ENCODE measurements at regions not wholly inside any gene's neighbourhood (a gene's known extent, or its start where the extent isn't known, plus 50 kb on each side); places are given as distances from the start of the nearest gene placed in this dataset.

DNA sequence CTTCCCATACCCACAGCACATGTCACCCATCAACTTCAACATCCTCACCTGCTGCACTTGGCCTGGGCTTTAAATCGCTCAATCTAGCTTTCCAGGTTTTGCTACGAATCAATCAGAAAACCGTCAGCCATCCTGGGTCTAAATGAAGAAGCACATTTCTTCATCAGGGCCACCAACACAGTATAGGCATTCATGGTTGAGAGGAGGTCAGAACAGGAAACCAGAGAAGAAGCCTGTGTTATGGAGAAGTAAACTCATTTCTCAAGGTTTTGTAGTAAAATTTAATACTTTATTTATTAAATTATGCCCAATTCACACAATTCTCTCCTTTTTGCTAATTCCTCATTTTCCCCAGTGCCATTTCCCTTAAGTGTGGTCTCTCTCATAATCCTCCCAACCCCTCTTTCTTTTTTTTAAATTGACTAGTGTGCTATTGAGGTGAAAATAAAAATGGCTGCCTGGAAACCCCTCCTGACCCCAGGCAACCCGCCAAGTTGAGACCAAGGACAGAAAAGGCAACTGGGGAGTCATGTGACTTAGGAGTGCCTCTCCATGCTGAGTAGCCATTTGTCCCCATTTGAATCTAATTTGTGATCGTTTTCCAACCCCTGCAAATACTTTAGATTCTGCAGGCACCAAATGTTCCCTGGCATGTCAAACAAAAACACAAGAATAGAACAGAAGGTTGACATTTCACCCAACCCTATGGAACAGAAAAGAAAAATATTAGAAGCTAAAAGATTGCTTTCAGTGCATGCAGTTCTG lies 181.1 kb upstream of the NAMPT start:
- Histone ChIP-seq H3K36me3 (ENCODE audit: control insufficient read depth, insufficient read depth, low read length) (no peaks in the 10 kb centered on the region), H3K27ac (ENCODE audit: low read length) (no peak overlapping the region), H3K4me1 (ENCODE audit: control insufficient read depth, insufficient read depth, low read length) (no peaks in the 10 kb centered on the region), H3K9me3 (ENCODE audit: control insufficient read depth, insufficient read depth, low read length) (no peaks in the 10 kb centered on the region), H3K4me3 (ENCODE audit: low read length) (no peak overlapping the region), H3K27me3 (ENCODE audit: control insufficient read depth, insufficient read depth, low read length) (no peaks in the 10 kb centered on the region)
- no peaks in the 10 kb centered on the region for H3K9me3 Mint-ChIP-seq
- no peaks in the 10 kb centered on the region for H3K36me3 Mint-ChIP-seq
- 61% methylated on average over 5 of the region's 5 CpGs for WGBS (ENCODE audit: insufficient coverage)
- no peak overlapping the region for H3K4me3 Mint-ChIP-seq
- peaks cover 6 to 14% of the 10 kb centered on the region in 2 donors for H3K27me3 Mint-ChIP-seq (ENCODE audit: low read depth in 2 of 2)
- ATAC-seq = no peak
- TF ChIP-seq, protein P1, sequence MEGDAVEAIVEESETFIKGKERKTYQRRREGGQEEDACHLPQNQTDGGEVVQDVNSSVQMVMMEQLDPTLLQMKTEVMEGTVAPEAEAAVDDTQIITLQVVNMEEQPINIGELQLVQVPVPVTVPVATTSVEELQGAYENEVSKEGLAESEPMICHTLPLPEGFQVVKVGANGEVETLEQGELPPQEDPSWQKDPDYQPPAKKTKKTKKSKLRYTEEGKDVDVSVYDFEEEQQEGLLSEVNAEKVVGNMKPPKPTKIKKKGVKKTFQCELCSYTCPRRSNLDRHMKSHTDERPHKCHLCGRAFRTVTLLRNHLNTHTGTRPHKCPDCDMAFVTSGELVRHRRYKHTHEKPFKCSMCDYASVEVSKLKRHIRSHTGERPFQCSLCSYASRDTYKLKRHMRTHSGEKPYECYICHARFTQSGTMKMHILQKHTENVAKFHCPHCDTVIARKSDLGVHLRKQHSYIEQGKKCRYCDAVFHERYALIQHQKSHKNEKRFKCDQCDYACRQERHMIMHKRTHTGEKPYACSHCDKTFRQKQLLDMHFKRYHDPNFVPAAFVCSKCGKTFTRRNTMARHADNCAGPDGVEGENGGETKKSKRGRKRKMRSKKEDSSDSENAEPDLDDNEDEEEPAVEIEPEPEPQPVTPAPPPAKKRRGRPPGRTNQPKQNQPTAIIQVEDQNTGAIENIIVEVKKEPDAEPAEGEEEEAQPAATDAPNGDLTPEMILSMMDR (IDR thresholded peaks at IDR 0.05) = no peak
- no peak for DNase-seq
- H3K4me1 Mint-ChIP-seq = no peaks in the 10 kb centered on the region
- no peak overlapping the region for H3K27ac Mint-ChIP-seq
- intact Hi-C loops (cut with micrococcal nuclease) = no loop called here

DNA sequence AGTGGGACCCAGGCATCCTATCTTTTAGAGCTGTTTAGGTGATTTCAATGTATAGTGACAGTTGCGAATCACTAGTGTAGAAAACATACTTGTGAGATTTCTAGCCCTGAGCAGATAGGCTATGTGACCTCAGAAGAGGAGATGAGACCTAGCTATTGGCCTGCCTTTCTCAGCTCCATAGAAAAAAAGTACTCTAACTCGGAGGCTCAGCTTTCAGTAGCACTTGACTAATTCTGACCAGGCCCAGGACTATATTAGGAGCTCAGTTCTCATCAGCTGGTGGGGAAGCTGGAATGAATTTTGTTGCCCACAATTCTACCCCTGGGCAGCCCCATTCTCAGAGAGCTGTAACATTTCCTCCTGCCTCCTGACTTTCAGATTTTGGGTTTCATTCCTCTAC lies 179.9 kb upstream of the NAMPT start:
- no peaks in the 10 kb centered on the region for H3K36me3 Mint-ChIP-seq
- no peak for ATAC-seq
- peaks cover 6 to 13% of the 10 kb centered on the region in 2 donors for H3K27me3 Mint-ChIP-seq (ENCODE audit: low read depth in 2 of 2)
- Histone ChIP-seq H3K27me3 (ENCODE audit: control insufficient read depth, insufficient read depth, low read length) (no peaks in the 10 kb centered on the region), H3K4me1 (ENCODE audit: control insufficient read depth, insufficient read depth, low read length) (no peaks in the 10 kb centered on the region), H3K4me3 (ENCODE audit: low read length) (no peak overlapping the region), H3K27ac (ENCODE audit: low read length) (no peak overlapping the region), H3K9me3 (ENCODE audit: control insufficient read depth, insufficient read depth, low read length) (no peaks in the 10 kb centered on the region), H3K36me3 (ENCODE audit: control insufficient read depth, insufficient read depth, low read length) (no peaks in the 10 kb centered on the region)
- TF ChIP-seq, protein P1 (IDR thresholded peaks at IDR 0.05) = no peak
- WGBS (ENCODE audit: insufficient coverage) = 85% methylated on average over 2 of the region's 2 CpGs
- H3K27ac Mint-ChIP-seq = no peak overlapping the region
- H3K9me3 Mint-ChIP-seq = no peaks in the 10 kb centered on the region
- no peaks in the 10 kb centered on the region for H3K4me1 Mint-ChIP-seq
- no peak overlapping the region for H3K4me3 Mint-ChIP-seq
- no peak for DNase-seq
- intact Hi-C loops (cut with micrococcal nuclease) = no loop called here

GRCh38 chr7:106463851-106464611 lies 179.2 kb upstream of the NAMPT start:
- WGBS (ENCODE audit: insufficient coverage) = 81% methylated on average over 2 of the region's 2 CpGs
- ATAC-seq = no peak
- Mint-ChIP-seq H3K4me1 (no peaks in the 10 kb centered on the region), H3K4me3 (no peak overlapping the region), H3K27me3 (ENCODE audit: low read depth in 2 of 2) (peaks cover 2 to 8% of the 10 kb centered on the region in 2 donors), H3K36me3 (no peaks in the 10 kb centered on the region), H3K27ac (no peak overlapping the region), H3K9me3 (no peaks in the 10 kb centered on the region)
- no peaks in the 10 kb centered on the region for H3K36me3 ChIP-seq (ENCODE audit: control insufficient read depth, insufficient read depth, low read length)
- TF ChIP-seq, protein P1 (IDR thresholded peaks at IDR 0.05) = no peak
- H3K27ac ChIP-seq (ENCODE audit: low read length) = no peak overlapping the region
- H3K9me3 ChIP-seq (ENCODE audit: control insufficient read depth, insufficient read depth, low read length) = no peaks in the 10 kb centered on the region
- no peak for DNase-seq
- H3K4me1 ChIP-seq (ENCODE audit: control insufficient read depth, insufficient read depth, low read length) = no peaks in the 10 kb centered on the region
- no peak overlapping the region for H3K4me3 ChIP-seq (ENCODE audit: low read length)
- no peaks in the 10 kb centered on the region for H3K27me3 ChIP-seq (ENCODE audit: control insufficient read depth, insufficient read depth, low read length)
- intact Hi-C loops (cut with micrococcal nuclease) = no loop called here
